ENCODE measurements at regions not wholly inside any gene's neighbourhood (a gene's known extent, or its start where the extent isn't known, plus 50 kb on each side); places are given as distances from the start of the nearest gene placed in this dataset.

- ATAC-seq = no peak
Measured at GRCh38 chr22:46050916-46051614, 74.1 kb upstream of the WNT7B start.

GRCh38 chr22:46051646-46052045 lies 74.7 kb upstream of the WNT7B start:
- ATAC-seq = no peak
- TF ChIP-seq ZFP30 (CRISPR knock-in tag; IDR thresholded peaks at IDR 0.05) (no peak), ISL1 (CRISPR knock-in tag; IDR thresholded peaks at IDR 0.05) (no peak), ZNF70 (CRISPR knock-in tag; IDR thresholded peaks at IDR 0.05) (no peak), ZNF8 (CRISPR knock-in tag; IDR thresholded peaks at IDR 0.05) (no peak), SNAI2 (CRISPR knock-in tag; IDR thresholded peaks at IDR 0.05) (no peak), ARNTL (CRISPR knock-in tag; IDR thresholded peaks at IDR 0.05; ENCODE audit: borderline replicate concordance, low read depth) (no peak), TOX (CRISPR knock-in tag; IDR thresholded peaks at IDR 0.05; ENCODE audit: borderline replicate concordance) (no peak), GLIS3 (CRISPR knock-in tag; IDR thresholded peaks at IDR 0.05) (no peak), ZC3H10 (CRISPR knock-in tag; IDR thresholded peaks at IDR 0.05) (no peak), OSR1 (CRISPR knock-in tag; IDR thresholded peaks at IDR 0.05) (no peak), PPARA (CRISPR knock-in tag; IDR thresholded peaks at IDR 0.05; ENCODE audit: borderline replicate concordance) (no peak), TSHZ2 (CRISPR knock-in tag; IDR thresholded peaks at IDR 0.05) (no peak)
- TF ChIP-seq, protein P1, sequence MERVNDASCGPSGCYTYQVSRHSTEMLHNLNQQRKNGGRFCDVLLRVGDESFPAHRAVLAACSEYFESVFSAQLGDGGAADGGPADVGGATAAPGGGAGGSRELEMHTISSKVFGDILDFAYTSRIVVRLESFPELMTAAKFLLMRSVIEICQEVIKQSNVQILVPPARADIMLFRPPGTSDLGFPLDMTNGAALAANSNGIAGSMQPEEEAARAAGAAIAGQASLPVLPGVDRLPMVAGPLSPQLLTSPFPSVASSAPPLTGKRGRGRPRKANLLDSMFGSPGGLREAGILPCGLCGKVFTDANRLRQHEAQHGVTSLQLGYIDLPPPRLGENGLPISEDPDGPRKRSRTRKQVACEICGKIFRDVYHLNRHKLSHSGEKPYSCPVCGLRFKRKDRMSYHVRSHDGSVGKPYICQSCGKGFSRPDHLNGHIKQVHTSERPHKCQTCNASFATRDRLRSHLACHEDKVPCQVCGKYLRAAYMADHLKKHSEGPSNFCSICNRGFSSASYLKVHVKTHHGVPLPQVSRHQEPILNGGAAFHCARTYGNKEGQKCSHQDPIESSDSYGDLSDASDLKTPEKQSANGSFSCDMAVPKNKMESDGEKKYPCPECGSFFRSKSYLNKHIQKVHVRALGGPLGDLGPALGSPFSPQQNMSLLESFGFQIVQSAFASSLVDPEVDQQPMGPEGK (CRISPR knock-in tag; IDR thresholded peaks at IDR 0.05; ENCODE audit: borderline replicate concordance) = no peak

More at GRCh38 chr22:46050916-46051614, 74.1 kb upstream of the WNT7B start:
- TF ChIP-seq, protein P2, sequence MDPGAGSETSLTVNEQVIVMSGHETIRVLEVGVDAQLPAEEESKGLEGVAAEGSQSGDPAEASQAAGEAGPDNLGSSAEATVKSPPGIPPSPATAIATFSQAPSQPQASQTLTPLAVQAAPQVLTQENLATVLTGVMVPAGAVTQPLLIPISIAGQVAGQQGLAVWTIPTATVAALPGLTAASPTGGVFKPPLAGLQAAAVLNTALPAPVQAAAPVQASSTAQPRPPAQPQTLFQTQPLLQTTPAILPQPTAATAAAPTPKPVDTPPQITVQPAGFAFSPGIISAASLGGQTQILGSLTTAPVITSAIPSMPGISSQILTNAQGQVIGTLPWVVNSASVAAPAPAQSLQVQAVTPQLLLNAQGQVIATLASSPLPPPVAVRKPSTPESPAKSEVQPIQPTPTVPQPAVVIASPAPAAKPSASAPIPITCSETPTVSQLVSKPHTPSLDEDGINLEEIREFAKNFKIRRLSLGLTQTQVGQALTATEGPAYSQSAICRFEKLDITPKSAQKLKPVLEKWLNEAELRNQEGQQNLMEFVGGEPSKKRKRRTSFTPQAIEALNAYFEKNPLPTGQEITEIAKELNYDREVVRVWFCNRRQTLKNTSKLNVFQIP (CRISPR knock-in tag; IDR thresholded peaks at IDR 0.05; ENCODE audit: borderline replicate concordance, low read depth) = no peak
- TF ChIP-seq ZC3H10 (CRISPR knock-in tag; IDR thresholded peaks at IDR 0.05) (no peak), RARB (CRISPR knock-in tag; IDR thresholded peaks at IDR 0.05) (no peak), ZNF70 (CRISPR knock-in tag; IDR thresholded peaks at IDR 0.05) (no peak), ARNTL (CRISPR knock-in tag; IDR thresholded peaks at IDR 0.05; ENCODE audit: borderline replicate concordance, low read depth) (no peak), BACH2 (CRISPR knock-in tag; IDR thresholded peaks at IDR 0.05; ENCODE audit: borderline replicate concordance) (no peak), ISL1 (CRISPR knock-in tag; IDR thresholded peaks at IDR 0.05) (no peak), ZFP30 (CRISPR knock-in tag; IDR thresholded peaks at IDR 0.05) (no peak), CREB5 (CRISPR knock-in tag; IDR thresholded peaks at IDR 0.05; ENCODE audit: low read depth) (no peak), TSHZ2 (CRISPR knock-in tag; IDR thresholded peaks at IDR 0.05) (no peak), SNAI2 (CRISPR knock-in tag; IDR thresholded peaks at IDR 0.05) (no peak), ZFP3 (CRISPR knock-in tag; IDR thresholded peaks at IDR 0.05) (no peak), CSRNP3 (CRISPR knock-in tag; IDR thresholded peaks at IDR 0.05) (no peak), ZNF565 (CRISPR knock-in tag; conservative IDR thresholded peaks at IDR 0.05; ENCODE audit: low read depth) (no peak), TCF4 (CRISPR knock-in tag; IDR thresholded peaks at IDR 0.05; ENCODE audit: borderline replicate concordance) (no peak), GLIS3 (CRISPR knock-in tag; IDR thresholded peaks at IDR 0.05) (no peak), ESRRG (CRISPR knock-in tag; IDR thresholded peaks at IDR 0.05) (no peak), ZNF8 (CRISPR knock-in tag; IDR thresholded peaks at IDR 0.05) (no peak), CSDC2 (CRISPR knock-in tag; IDR thresholded peaks at IDR 0.05) (no peak), TOX (CRISPR knock-in tag; IDR thresholded peaks at IDR 0.05; ENCODE audit: borderline replicate concordance) (no peak)
